ENCODE measurements at regions not wholly inside any gene's neighbourhood (a gene's known extent, or its start where the extent isn't known, plus 50 kb on each side); places are given as distances from the start of the nearest gene placed in this dataset.
"Not testable (repeated sequence)": the region's sequence is repeated elsewhere in the genome, so short reads cannot be mapped to it uniquely, and the experiment has no call there.

DNA sequence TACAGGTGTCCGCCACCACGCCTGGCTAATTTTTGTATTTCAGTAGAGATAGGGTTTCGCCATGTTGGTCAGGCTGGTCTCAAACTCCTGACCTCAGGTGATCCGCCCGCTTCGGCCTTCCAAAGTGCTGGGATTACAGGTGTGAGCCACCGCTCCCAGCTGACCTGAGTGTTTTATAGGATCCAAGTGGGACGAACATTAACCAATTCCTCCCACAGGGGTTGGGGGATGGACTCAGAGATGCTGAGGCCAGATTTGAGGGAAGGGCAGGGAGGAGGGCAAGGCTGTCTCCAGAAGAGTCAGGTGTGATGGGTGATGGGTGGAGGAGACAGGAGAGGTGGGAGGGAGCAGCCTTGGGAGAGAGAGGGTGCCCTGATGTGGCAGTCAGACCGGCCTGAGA lies 65.0 kb upstream of the SMAD6 start:
- not testable (repeated sequence) for DNase-seq

DNA sequence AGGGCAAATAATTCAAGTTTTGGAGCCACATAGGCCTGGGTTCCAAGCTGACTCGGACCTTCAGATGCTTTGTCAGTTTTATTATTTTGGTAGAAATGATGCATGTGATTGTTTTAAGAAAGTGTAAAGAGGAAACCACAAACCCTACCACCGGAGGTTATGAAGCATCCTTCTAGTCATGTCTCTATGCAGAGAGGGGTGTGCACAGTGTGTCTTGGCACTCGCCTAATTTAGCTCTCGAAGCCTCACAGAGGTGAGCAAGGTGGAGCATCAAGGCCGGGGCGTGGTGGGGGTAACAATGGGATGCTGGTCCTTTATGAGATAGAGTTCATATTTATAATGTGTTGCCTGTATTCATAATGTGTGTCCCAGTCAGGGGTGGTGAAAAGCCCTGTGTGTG lies 63.7 kb upstream of the SMAD6 start:
- DNase-seq, result no peak

DNA sequence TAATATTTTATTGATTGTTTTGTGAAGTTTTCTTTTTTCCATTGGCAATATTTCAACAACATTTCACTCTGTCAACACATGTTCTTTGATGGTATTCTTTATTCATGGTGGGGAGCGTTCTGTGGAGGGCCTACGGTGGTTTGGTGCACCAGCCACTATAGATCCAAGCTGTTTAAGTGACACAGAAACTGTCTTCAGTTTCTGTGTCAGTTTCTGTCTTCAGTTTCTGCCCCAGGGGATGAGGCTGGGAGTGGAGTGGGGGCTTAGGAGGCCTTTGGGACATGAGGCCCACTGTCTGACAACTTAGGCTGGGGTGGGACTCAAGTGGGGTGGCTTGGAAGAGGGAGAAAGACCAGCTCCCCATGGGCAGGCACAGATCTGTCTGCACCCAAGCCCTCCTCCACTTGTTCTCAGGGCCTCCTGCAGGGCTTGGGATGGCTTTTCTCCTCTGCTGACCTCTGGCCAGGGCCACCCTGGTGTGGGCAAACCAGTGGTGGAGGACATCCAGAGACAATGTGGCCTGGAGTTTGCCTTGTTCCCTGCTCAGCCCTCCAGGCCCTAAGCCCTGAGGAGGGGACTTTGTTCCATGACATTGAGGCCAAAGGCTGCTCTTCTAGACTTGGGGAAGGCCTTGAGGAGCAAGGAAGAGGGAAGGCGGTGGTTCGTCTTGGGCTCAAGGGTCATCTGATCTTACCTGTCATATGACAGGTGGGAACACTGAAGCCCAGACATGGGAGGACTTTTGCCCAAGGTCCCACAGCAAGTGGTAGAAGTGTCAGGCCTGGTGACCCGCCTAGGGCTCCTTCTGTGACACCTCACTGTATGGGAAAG lies 60.3 kb upstream of the SMAD6 start:
- DNase-seq, result no peak

DNA sequence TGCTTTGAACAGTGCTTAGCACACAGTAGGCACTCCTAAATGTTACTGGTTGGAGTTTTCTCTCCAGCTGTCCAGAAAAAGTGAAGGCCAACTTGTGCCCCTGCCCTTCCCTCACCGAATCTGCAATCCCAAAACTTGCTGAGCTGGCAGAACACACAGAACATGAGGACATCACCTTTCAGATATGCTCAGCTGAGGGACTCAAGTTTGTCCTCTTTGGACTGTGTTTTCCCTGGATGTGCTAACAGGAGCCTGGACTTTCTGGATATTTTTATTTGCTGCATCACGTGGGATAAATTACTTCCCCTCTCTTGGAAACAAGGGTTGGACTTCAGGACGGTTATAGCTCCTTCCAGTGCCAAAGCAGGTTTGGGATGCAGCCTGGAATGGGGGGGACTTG lies 59.5 kb upstream of the SMAD6 start:
- DNase-seq, result no peak

DNA sequence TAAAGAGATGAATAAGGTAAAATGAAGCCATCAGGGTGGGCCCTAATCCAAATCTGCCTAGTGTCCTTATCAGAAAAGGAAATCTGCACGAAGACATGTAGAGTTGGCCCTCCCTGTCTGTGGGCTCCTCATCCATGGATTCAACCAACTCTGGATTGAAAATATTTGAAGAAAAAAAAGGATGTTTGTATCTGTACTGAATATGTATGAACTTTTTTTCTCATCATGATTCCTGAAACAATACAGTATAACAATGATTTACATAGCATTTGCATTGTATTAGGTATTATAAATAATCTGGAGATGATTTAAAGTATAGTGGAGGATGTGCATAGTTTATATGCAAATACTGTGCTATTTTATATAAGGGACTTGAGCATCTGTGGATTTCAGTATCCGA lies 59.0 kb upstream of the SMAD6 start:
- no peak for DNase-seq

DNA sequence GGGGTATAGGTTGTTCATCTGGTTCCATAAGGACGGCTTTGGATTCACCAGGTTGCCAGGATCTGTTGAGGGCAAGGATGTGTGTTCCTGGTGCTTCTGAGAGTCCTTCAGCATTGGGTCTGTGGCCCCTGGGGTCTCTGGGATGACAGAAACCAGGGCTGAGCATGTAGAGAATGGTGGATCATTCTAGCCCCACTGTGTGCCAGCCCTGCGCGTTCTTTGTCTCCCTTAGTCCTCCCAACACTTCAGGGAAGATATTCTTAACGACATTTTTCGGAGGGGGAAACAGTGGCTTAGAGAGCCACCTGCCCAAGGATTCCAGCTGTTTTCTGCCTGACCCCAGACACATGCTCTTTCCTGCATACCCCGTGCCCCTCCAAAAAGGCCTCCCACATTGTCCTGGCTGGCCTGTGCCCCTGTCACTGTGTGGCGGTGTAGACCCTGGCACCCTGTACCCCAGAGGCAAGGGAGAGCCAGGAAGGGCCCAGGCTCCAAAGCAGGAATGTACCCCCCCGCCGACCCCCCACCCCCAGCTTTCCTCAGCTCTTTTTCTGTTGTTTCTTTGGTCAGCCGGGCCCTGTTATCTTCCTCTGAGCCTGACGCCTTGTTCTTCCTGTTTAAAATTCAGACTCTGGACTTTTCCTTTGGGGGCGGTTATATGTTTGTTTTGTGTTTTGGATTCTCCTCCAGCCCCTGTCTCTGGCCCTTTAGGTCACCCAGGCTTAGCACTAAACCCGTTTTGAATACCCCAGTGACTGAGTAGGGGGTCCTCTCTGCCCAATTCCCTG lies 57.8 kb upstream of the SMAD6 start:
- no peak for DNase-seq

DNA sequence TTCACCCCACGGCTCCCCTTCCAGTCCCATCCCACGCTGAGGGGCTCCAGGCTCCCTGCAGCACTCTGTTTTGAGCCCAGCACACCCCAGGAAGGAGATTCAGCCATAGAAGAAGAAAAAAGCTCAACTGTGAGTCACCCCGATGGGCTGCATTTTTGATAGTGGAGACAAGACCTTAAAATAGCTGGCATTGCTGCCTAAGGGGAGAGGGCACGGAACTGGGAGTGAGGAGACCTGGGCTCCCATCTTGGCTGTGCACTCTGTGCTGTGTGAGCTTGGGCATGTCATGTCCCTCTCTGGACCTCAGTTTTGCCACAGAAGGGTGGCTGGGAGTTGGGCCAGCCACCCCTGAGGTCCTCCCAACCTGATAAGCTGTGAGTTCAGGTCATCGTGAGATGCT lies 57.2 kb upstream of the SMAD6 start:
- no peak for DNase-seq

DNA sequence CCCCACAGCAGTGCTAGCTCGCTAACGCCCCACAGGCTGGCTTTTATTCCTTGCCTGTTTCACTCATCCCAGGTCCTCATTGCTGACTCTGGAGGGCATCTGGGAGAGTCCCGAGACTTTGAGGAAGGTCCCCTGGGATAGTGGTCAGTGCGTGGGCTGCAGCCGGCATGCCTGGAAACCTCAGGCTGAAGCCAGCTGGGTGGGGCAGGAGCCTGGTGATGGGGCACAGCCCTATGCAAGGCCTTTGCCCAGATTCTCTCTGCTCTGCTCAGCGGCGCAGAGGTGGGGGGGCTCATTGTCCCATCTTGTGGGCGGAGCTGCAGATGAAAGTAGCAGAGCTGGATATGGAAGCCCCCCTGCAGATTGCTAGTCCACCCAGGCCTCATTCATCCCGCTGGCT lies 55.7 kb upstream of the SMAD6 start:
- no peak for DNase-seq

DNA sequence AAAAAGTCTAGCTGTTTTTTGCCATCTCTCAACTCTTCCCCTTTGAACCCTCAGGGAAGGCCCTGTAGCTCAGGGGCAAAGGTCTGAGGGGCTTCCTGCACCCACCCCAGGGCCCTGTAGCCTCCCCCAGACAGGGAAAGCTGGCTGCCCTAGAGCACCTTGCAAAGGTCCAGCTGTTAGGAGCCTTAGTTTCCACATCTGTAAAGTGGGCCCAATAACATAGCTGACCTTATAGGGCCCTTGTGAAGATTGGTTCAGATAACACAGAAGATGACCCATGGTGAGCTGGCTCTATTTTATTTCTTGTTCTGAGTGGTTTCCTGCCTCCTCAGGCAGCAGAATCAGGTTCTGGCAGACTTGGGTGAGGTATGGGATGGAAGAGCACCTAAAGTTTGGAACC lies 55.2 kb upstream of the SMAD6 start:
- DNase-seq, result no peak

DNA sequence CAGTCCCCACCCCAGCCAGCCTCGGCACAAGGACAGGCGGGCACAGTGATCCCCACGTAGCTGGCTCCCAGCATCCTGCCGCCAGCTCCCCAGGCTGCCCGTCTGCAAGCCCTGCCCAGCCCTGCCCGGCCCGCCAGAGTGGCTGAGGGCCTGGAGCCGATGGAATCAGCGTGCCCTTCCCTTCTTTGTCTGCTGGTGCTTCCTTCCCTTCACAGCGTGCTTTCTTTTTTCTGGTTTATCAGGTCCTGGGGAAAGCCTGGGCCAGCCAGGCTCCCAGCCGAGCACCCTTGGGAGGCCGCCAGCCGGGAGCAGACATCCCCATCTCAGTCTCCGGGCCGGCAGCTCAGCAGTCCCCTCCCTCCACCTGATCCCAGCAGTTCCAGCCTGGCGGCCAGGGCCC lies 54.7 kb upstream of the SMAD6 start:
- DNase-seq, result no peak

DNA sequence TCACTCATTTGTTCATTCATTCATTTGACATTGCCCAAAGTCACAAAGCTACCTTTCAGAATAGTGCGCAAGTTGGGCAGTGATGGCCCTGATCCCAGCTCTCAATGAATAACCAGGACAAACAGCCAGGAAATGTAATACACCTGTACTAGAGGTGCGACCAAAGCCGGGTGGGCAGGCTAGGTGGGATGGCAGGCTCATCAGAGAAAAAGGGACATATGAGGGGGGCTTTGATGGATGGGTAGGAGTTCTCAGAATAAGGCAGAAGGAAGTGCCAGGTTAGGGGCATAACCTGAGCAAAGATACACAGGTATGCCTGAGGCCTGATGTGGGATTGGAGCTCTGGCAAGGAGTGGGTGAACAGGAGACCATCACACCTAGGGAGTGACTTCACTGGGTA lies 53.4 kb upstream of the SMAD6 start:
- DNase-seq, result no peak

DNA sequence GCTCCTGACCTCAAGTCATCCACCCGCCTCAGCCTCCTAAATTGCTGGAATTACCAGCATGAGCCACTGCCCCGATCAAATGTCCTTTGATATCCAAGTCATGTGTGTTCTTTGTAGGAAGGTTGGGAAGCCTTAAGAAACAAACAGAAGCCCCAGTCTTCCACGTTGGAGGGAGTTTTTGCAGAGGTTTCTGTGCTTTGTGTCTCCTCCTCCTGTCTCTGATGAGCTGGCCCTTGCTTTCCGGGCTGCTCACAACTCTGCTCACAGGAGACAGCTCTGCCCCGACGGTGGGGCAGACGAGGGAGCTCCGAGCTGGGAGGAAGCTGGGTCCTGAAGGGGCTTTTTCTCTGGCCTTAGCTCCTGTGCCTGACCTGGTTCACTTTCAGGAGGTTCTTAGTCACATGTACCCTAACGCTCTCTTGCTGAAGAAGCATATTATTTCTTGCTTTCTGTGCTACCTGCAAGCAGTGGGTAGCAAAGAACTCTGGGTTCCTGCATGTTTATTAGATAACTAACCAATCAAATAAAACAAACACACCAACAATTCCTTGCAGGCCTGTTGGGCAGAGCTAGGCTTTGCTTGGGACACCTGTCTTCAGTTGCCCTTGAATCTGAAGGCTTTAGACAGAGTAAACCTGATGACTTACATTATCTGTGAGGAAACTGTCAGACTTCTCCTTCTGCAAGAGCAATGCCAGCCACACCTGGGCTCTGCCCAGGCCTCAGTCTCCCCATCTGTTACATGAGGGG lies 52.6 kb upstream of the SMAD6 start:
- DNase-seq, result no peak

DNA sequence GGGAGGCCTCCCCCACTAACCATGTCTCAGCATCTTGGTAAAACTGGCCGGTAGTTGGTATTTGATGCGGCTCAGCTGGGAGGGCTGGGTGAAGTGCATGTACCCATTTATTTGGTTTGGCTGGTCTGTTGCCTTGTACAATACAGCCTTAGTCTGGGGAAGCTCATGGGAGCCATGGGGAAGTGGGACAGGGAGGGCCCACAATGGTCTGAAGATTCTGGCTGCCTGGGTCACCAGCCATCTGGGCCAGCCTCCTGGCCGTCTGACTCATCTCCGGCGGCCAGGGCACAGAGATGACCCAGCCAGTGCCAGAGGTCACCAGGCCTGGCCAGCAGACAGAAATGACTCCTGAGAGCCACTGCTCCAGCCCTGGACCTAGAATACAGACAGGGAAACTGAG lies 51.6 kb upstream of the SMAD6 start:
- no peak for DNase-seq

DNA sequence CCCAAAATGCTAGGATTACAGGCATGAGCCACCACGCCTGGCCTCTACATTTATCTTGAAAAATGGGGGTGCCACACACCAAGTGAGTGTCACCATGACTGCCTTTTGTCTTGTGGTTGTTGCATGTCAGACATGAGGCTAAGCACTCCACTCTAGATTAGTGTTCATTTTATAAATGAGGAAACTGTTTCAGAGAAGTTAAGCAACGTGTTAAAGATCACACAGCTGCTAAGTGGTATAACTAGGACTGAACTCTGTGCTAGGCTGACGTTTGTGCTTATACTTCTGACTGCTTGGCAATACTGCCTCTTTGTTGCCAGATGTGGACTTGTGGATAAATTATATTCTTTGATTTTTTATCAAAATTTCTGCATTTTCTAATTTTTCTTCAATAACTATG lies 50.8 kb upstream of the SMAD6 start:
- no peak for DNase-seq

DNA sequence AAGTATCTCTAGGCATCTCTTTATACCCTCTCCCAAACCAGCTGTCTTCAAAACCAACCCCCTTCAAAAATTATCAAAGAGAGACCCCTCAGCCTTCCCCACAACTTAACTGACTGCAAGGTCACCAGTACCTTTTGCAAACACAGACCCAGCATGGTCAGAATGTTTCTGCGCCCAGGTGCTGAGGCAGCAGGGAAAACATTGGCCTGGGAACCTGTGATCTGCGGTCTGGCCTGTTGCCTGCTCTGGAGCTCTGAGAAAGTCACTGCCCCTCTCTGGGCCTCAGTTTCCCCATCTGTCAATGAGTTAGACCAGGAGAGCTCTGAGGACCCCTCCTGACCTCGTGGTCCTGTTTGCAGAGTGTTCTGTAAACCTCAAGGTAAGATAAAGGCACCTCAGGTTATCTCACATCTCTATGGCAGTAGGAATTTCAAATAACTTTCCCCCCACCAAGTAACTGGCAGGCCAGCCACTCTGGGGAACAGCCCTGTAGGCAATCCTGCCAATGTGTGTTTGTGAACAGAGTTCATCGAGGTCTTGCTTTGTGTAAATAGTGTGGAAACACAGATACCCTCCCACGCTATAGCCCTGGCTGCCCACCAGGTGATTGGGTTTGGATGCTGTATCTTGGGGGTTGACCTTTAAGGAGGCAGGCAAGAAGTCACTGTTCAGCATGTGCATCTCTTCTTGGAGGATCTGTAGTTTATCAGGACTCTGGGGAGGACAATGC lies 50.0 kb upstream of the SMAD6 start:
- no peak for DNase-seq

Data from activated naive CD4-positive, alpha-beta T cell treated with anti-CD3 and anti-CD28 coated beads, Interleukin-2, amount 50 U/mL, for 16 hours (primary cell).